H9 (cell line): ENCODE measurements at regions not wholly inside any gene's neighbourhood (a gene's known extent, or its start where the extent isn't known, plus 50 kb on each side); places are given as distances from the start of the nearest gene placed in this dataset.

Experiments
- DNase-seq: peaks from one replicate; pipeline ENCODE4 v3.0.0-alpha.2; 2017
- H2AFZ ChIP-seq: one replicate; pipeline ENCODE4 v1.6.1; 2013; ENCODE audit warnings: mild to moderate bottlenecking, low read length, control low read depth, moderate library complexity
- H2AK5ac ChIP-seq: 2 replicates; pipeline ENCODE4 v1.6.1; 2013; ENCODE audit warnings: low read length, control low read depth, mixed read lengths; ENCODE audit not compliant: insufficient read length
- H2BK120ac ChIP-seq: one replicate; pipeline ENCODE4 v1.6.1; 2013; ENCODE audit warnings: low read depth, mild to moderate bottlenecking, low read length, control low read depth, inconsistent platforms; ENCODE audit not compliant: poor library complexity, severe bottlenecking
- H2BK12ac ChIP-seq: 2 replicates; pipeline ENCODE4 v1.6.1; 2013; ENCODE audit warnings: low read length, control low read depth, mixed read lengths, low read depth; ENCODE audit not compliant: insufficient read length
- H2BK15ac ChIP-seq: 2 replicates; pipeline ENCODE4 v1.6.1; 2013; ENCODE audit warnings: low read depth, low read length, control low read depth
- H2BK20ac ChIP-seq: one replicate; pipeline ENCODE4 v1.6.1; 2013; ENCODE audit warnings: low read depth, mild to moderate bottlenecking, low read length, control low read depth, inconsistent platforms; ENCODE audit not compliant: poor library complexity, severe bottlenecking
- H2BK5ac ChIP-seq: 2 replicates; pipeline ENCODE4 v1.6.1; 2013; ENCODE audit warnings: low read length, control low read depth, mixed read lengths; ENCODE audit not compliant: insufficient read length
- H3K14ac ChIP-seq: 2 replicates; pipeline ENCODE4 v1.6.1; 2013; ENCODE audit warnings: low read length, control low read depth; ENCODE audit not compliant: insufficient read depth
- H3K18ac ChIP-seq: 2 replicates; pipeline ENCODE4 v1.6.1; 2013; ENCODE audit warnings: low read depth, mild to moderate bottlenecking, mixed read lengths, low read length, control low read depth; ENCODE audit not compliant: insufficient read length
- H3K23ac ChIP-seq: 2 replicates; pipeline ENCODE4 v1.6.1; 2013; ENCODE audit warnings: low read length, control low read depth, mixed read lengths, low read depth; ENCODE audit not compliant: insufficient read length
- H3K23me2 ChIP-seq: 2 replicates; pipeline ENCODE4 v1.6.1; 2013; ENCODE audit warnings: low read depth, mild to moderate bottlenecking, mixed read lengths, low read length, control low read depth; ENCODE audit not compliant: insufficient read length, poor library complexity, severe bottlenecking
- H3K27ac ChIP-seq: 2 replicates; pipeline ENCODE4 v1.5.1; 2013; ENCODE audit warnings: low read length, control low read depth, mixed read lengths, low read depth; ENCODE audit not compliant: insufficient read length
- H3K27me3 ChIP-seq: 2 replicates; pipeline ENCODE4 v1.6.1; 2013; ENCODE audit warnings: low read length, control low read depth, inconsistent platforms; ENCODE audit not compliant: insufficient read depth
- H3K4ac ChIP-seq: 2 replicates; pipeline ENCODE4 v1.6.1; 2013; ENCODE audit warnings: low read depth, mild to moderate bottlenecking, control low read depth, inconsistent platforms, low read length, moderate library complexity
- H3K4me1 ChIP-seq: 2 replicates; pipeline ENCODE4 v1.6.1; 2013; ENCODE audit warnings: low read length, control low read depth, inconsistent platforms; ENCODE audit not compliant: insufficient read depth
- H3K4me2 ChIP-seq: 2 replicates; pipeline ENCODE4 v1.6.1; 2013; ENCODE audit warnings: low read length, control low read depth, mixed read lengths; ENCODE audit not compliant: insufficient read length, insufficient read depth
- H3K56ac ChIP-seq: 2 replicates; pipeline ENCODE4 v1.6.1; 2013; ENCODE audit warnings: low read depth, mild to moderate bottlenecking, mixed read lengths, low read length, control low read depth; ENCODE audit not compliant: insufficient read length
- H3K79me1 ChIP-seq: 2 replicates; pipeline ENCODE4 v1.6.1; 2013; ENCODE audit warnings: low read depth, mild to moderate bottlenecking, moderate library complexity, low read length, control low read depth, inconsistent platforms; ENCODE audit not compliant: insufficient read depth, poor library complexity, severe bottlenecking
- H3K79me2 ChIP-seq: 2 replicates; pipeline ENCODE4 v1.6.1; 2013; ENCODE audit warnings: low read length, control low read depth, inconsistent platforms; ENCODE audit not compliant: insufficient read depth
- H3K9ac ChIP-seq: 2 replicates; pipeline ENCODE4 v1.6.1; 2013; ENCODE audit warnings: low read length, control low read depth, mixed read lengths; ENCODE audit not compliant: insufficient read length; ENCODE audit errors: extremely low read depth
- H3K9me3 ChIP-seq: one replicate; pipeline ENCODE4 v1.6.1; 2013; ENCODE audit warnings: low read depth, low read length, inconsistent platforms; ENCODE audit not compliant: control insufficient read depth
- H3T11ph ChIP-seq: one replicate; pipeline ENCODE4 v1.6.1; 2013; ENCODE audit warnings: mild to moderate bottlenecking, low read length, control low read depth, inconsistent platforms
- H4K20me1 ChIP-seq: one replicate; pipeline ENCODE4 v1.6.1; 2013; ENCODE audit not compliant: control insufficient read depth, insufficient read length, insufficient read depth
- H4K5ac ChIP-seq: 2 replicates; pipeline ENCODE4 v1.6.1; 2013; ENCODE audit warnings: low read depth, mild to moderate bottlenecking, mixed read lengths, low read length, control low read depth; ENCODE audit not compliant: insufficient read length
- H4K8ac ChIP-seq: replicated peaks from 2 replicates; pipeline ENCODE4 v1.6.1; 2013; ENCODE audit warnings: low read length, control low read depth, mixed read lengths, low read depth; ENCODE audit not compliant: insufficient read length
- H4K91ac ChIP-seq: 2 replicates; pipeline ENCODE4 v1.6.1; 2013; ENCODE audit warnings: low read depth, mild to moderate bottlenecking, moderate library complexity, mixed read lengths, low read length, control low read depth; ENCODE audit not compliant: insufficient read length
- H3K27ac Mint-ChIP-seq, 3 experiments: 2 replicates in 2 of 3; 3 replicates in 1 of 3; pipeline ENCODE4 v1.8.0; 2020 to 2021; ENCODE audit warnings: mixed read lengths in 3 of 3, mild to moderate bottlenecking in 1 of 3, moderate library complexity in 1 of 3
- H3K27me3 Mint-ChIP-seq: 2 replicates; pipeline ENCODE4 v1.8.0; 2021; ENCODE audit warnings: low read depth, mild to moderate bottlenecking, moderate library complexity, mixed read lengths
- H3K36me3 Mint-ChIP-seq, 3 experiments: 2 replicates in 2 of 3; 3 replicates in 1 of 3; pipeline ENCODE4 v1.8.0; 2020 to 2021; ENCODE audit warnings: low read depth in 3 of 3, mixed read lengths in 3 of 3; ENCODE audit not compliant: insufficient read depth in 1 of 3
- H3K4me1 Mint-ChIP-seq, 2 experiments: 2 replicates each; pipeline ENCODE4 v1.8.0; 2020; ENCODE audit warnings: mixed read lengths in 2 of 2
- H3K4me3 Mint-ChIP-seq, 2 experiments: 2 replicates in 1 of 2; 3 replicates in 1 of 2; pipeline ENCODE4 v1.8.0; 2020 to 2021; ENCODE audit warnings: mild to moderate bottlenecking in 2 of 2, mixed read lengths in 2 of 2, moderate library complexity in 1 of 2
- H3K9me3 Mint-ChIP-seq, 2 experiments: 2 replicates in 1 of 2; 3 replicates in 1 of 2; pipeline ENCODE4 v1.8.0; 2020; ENCODE audit warnings: mild to moderate bottlenecking in 2 of 2, mixed read lengths in 2 of 2, moderate library complexity in 1 of 2
- WGBS: extraction: QIAGEN DNeasy Blood & Tissue Kit; methylation state at CpG from one replicate; pipeline ENCODE4 v1.1.7; 2013; ENCODE audit warnings: missing lambda C conversion rate, low lambda C conversion rate, mixed read lengths; ENCODE audit not compliant: insufficient read length; ENCODE audit errors: extremely low coverage; 5-methylcytosine and 5-hydroxymethylcytosine counted together
- TF ChIP-seq, protein P1 (sequence below): fragments of 200-600 bp; sonication (generic); conservative IDR thresholded peaks from 3 replicates; pipeline ENCODE4 v1.8.0; 2021; ENCODE audit warnings: antibody characterized with exemption, mild to moderate bottlenecking

DNA sequence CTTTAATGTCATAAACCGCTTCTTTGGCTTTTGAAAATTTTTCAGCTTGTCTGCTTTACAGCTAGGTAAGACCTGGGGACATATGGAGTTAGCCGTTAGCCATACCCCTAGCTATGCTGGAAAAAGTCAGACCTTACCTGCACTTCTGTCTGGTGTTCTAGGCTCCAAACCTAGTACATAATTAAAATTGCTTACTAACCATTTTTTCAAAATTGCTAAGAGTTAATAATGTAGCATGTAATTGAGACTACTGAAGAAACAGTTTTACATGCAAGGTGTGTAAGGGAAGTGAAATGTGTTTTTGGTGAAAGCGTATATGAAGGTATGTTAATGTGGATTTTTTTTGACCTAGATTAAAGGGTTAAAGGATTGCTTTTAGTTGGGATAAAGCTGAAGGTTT lies 336.9 kb downstream of the RNF144B start:
- Histone ChIP-seq H3K18ac (no peak overlapping the region), H3K27ac (no peak overlapping the region), H3K4me2 (no peak overlapping the region), H3K9ac (no peak overlapping the region), H4K20me1 (no peaks in the 10 kb centered on the region), H4K91ac (no peak overlapping the region), H3K79me2 (no peaks in the 10 kb centered on the region), H3K4me1 (no peaks in the 10 kb centered on the region), H3K23ac (no peak overlapping the region), H3K56ac (no peak overlapping the region), H3K14ac (no peak overlapping the region), H2BK12ac (no peak overlapping the region), H2BK120ac (no peak overlapping the region), H2AFZ (no peak overlapping the region), H2BK15ac (no peak overlapping the region), H3K79me1 (no peaks in the 10 kb centered on the region), H3K27me3 (no peaks in the 10 kb centered on the region), H4K8ac (no peak overlapping the region), H3T11ph (no peak overlapping the region), H3K9me3 (no peaks in the 10 kb centered on the region), H2BK5ac (no peak overlapping the region), H4K5ac (no peak overlapping the region), H3K4ac (no peak overlapping the region), H2AK5ac (no peak overlapping the region), H3K23me2 (no peaks in the 10 kb centered on the region), H2BK20ac (no peak overlapping the region)
- WGBS, result 100% methylated on average over 1 of the region's 3 CpGs
- Mint-ChIP-seq H3K36me3 (peaks cover 2 to 8% (median 2%) of the 10 kb centered on the region in 3 experiments; a peak in 5 of 7 replicates), H3K9me3 (peaks cover 6 to 11% of the 10 kb centered on the region in 2 experiments; a peak in 4 of 5 replicates), H3K27me3 (no peaks in the 10 kb centered on the region), H3K4me1 (peaks cover 9% of the 10 kb centered on the region in 2 experiments), H3K27ac (no peak overlapping the region), H3K4me3 (no peak overlapping the region)
- DNase-seq, result no peak
- TF ChIP-seq, protein P1, sequence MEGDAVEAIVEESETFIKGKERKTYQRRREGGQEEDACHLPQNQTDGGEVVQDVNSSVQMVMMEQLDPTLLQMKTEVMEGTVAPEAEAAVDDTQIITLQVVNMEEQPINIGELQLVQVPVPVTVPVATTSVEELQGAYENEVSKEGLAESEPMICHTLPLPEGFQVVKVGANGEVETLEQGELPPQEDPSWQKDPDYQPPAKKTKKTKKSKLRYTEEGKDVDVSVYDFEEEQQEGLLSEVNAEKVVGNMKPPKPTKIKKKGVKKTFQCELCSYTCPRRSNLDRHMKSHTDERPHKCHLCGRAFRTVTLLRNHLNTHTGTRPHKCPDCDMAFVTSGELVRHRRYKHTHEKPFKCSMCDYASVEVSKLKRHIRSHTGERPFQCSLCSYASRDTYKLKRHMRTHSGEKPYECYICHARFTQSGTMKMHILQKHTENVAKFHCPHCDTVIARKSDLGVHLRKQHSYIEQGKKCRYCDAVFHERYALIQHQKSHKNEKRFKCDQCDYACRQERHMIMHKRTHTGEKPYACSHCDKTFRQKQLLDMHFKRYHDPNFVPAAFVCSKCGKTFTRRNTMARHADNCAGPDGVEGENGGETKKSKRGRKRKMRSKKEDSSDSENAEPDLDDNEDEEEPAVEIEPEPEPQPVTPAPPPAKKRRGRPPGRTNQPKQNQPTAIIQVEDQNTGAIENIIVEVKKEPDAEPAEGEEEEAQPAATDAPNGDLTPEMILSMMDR, result no peak
